Right lobe of liver (tissue), 4 donors: ENCODE measurements at regions not wholly inside any gene's neighbourhood (a gene's known extent, or its start where the extent isn't known, plus 50 kb on each side); places are given as distances from the start of the nearest gene placed in this dataset.

ENCODE experiments used
- CTCF ChIP-seq, 4 donors: fragments of 200-600 bp in 3 of 4; fragments of 450-650 bp in 1 of 4; IDR thresholded peaks; one replicate each; pipeline versions ENCODE4 v1.5.1 to v1.8.0; 2016 to 2022; ENCODE audit warnings: antibody characterized with exemption in 4 of 4, mild to moderate bottlenecking in 2 of 4
- POLR2A ChIP-seq: fragments of 450-650 bp; IDR thresholded peaks from one replicate; pipeline ENCODE4 v1.6.1; 2017; ENCODE audit warnings: antibody characterized with exemption, mild to moderate bottlenecking
- donor health status: DM: no; HTN: no; CAD: no.
- donor health status: DM: no; HTN: no; CAD: no.
- donor health status: DM: no; HTN: yes; CAD: no.

GRCh38 chr3:76063019-76063418, 277.7 kb upstream of the ZNF717 start:
- no peak for TF ChIP-seq CTCF (IDR thresholded peaks at IDR 0.05)
- TF ChIP-seq POLR2A, result no peak
